ENCODE measurements at regions not wholly inside any gene's neighbourhood (a gene's known extent, or its start where the extent isn't known, plus 50 kb on each side); places are given as distances from the start of the nearest gene placed in this dataset.
"Not testable (repeated sequence)": the region's sequence is repeated elsewhere in the genome, so short reads cannot be mapped to it uniquely, and the experiment has no call there.

GRCh38 chr3:153830552-153830951, 290.6 kb upstream of the ARHGEF26 start:
- no peak for DNase-seq

- no peak for DNase-seq
Measured at GRCh38 chr3:153835540-153835939, 285.6 kb upstream of the ARHGEF26 start.

- DNase-seq = no peak
Measured at GRCh38 chr3:153840487-153840886, 280.7 kb upstream of the ARHGEF26 start.

- DNase-seq = no peak
Measured at GRCh38 chr3:153843994-153844393, 277.2 kb upstream of the ARHGEF26 start.

GRCh38 chr3:153845311-153845710, 275.9 kb upstream of the ARHGEF26 start:
- DNase-seq = no peak

GRCh38 chr3:153848702-153849101, 272.5 kb upstream of the ARHGEF26 start:
- DNase-seq = peak in 15 of 51 donors; percentile 1 to 47 (median 11)

GRCh38 chr3:153852355-153852754, 268.8 kb upstream of the ARHGEF26 start:
- no peak for DNase-seq

- no peak for DNase-seq
Measured at GRCh38 chr3:153853163-153853562, 268.0 kb upstream of the ARHGEF26 start.

GRCh38 chr3:153855772-153856171, 265.4 kb upstream of the ARHGEF26 start:
- DNase-seq = no peak

GRCh38 chr3:153856932-153857331, 264.3 kb upstream of the ARHGEF26 start:
- no peak for DNase-seq

GRCh38 chr3:153864793-153865192, 256.4 kb upstream of the ARHGEF26 start:
- no peak for DNase-seq

GRCh38 chr3:153866901-153867300, 254.3 kb upstream of the ARHGEF26 start:
- no peak for DNase-seq

- not testable (repeated sequence) for DNase-seq
Measured at GRCh38 chr3:153874348-153874747, 246.8 kb upstream of the ARHGEF26 start.

GRCh38 chr3:153880493-153880892, 240.7 kb upstream of the ARHGEF26 start:
- DNase-seq = no peak

- DNase-seq = no peak
Measured at GRCh38 chr3:153881201-153881600, 240.0 kb upstream of the ARHGEF26 start.

GRCh38 chr3:153885359-153885758, 235.8 kb upstream of the ARHGEF26 start:
- DNase-seq = no peak

GRCh38 chr3:153889905-153890334, 231.3 kb upstream of the ARHGEF26 start:
- no peak for DNase-seq

- DNase-seq = no peak
Measured at GRCh38 chr3:153892126-153892525, 229.1 kb upstream of the ARHGEF26 start.

- no peak for DNase-seq
Measured at GRCh38 chr3:153894857-153895256, 226.3 kb upstream of the ARHGEF26 start.

- no peak for DNase-seq
Measured at GRCh38 chr3:153896197-153896596, 225.0 kb upstream of the ARHGEF26 start.

GRCh38 chr3:153897025-153897723, 224.0 kb upstream of the ARHGEF26 start:
- no peak for DNase-seq

GRCh38 chr3:153897842-153898241, 223.3 kb upstream of the ARHGEF26 start:
- no peak for DNase-seq

- DNase-seq = no peak
Measured at GRCh38 chr3:153901152-153901551, 220.0 kb upstream of the ARHGEF26 start.

GRCh38 chr3:153901991-153902390, 219.2 kb upstream of the ARHGEF26 start:
- DNase-seq = no peak
